Loucy (cell line): ENCODE measurements at regions not wholly inside any gene's neighbourhood (a gene's known extent, or its start where the extent isn't known, plus 50 kb on each side); places are given as distances from the start of the nearest gene placed in this dataset.

Experiments
- H2AFZ ChIP-seq: fragments of 200-600 bp; sonication (generic); 2 replicates; pipeline ENCODE4 v1.6.0; 2016; ENCODE audit warnings: antibody characterized with exemption, mild to moderate bottlenecking, low read length, moderate library complexity
- H3F3A ChIP-seq: fragments of 200-600 bp; 2 replicates; pipeline ENCODE4 v1.6.0; 2016; ENCODE audit warnings: antibody characterized with exemption, low read depth, mild to moderate bottlenecking
- H3K27me3 ChIP-seq: fragments of 200-600 bp; sonication (generic); 2 replicates; pipeline ENCODE4 v1.6.1; 2014; ENCODE audit warnings: low read length, mild to moderate bottlenecking; ENCODE audit not compliant: insufficient read depth, poor library complexity, severe bottlenecking
- H3K36me3 ChIP-seq: fragments of 200-600 bp; sonication (generic); 2 replicates; pipeline ENCODE4 v1.6.1; 2016; ENCODE audit warnings: low read length; ENCODE audit not compliant: insufficient read depth
- H3K4me1 ChIP-seq: fragments of 200-600 bp; sonication (generic); 2 replicates; pipeline ENCODE4 v1.5.1; 2014; ENCODE audit warnings: low read length, mild to moderate bottlenecking; ENCODE audit not compliant: insufficient read depth, poor library complexity, severe bottlenecking
- H3K4me2 ChIP-seq: fragments of 200-600 bp; sonication (generic); 2 replicates; pipeline ENCODE4 v1.6.0; 2014; ENCODE audit warnings: antibody characterized with exemption, low read length, low read depth, mild to moderate bottlenecking; ENCODE audit not compliant: poor library complexity, severe bottlenecking
- H3K4me3 ChIP-seq: fragments of 200-600 bp; sonication (generic); 2 replicates; pipeline ENCODE4 v1.5.1; 2014; ENCODE audit warnings: low read length, mild to moderate bottlenecking, mixed read lengths; ENCODE audit not compliant: poor library complexity, severe bottlenecking
- H3K79me2 ChIP-seq: fragments of 200-600 bp; sonication (generic); 2 replicates; pipeline ENCODE4 v1.6.1; 2014; ENCODE audit warnings: low read length; ENCODE audit not compliant: insufficient read depth
- H3K9ac ChIP-seq: fragments of 200-600 bp; sonication (generic); 2 replicates; pipeline ENCODE4 v1.6.0; 2014; ENCODE audit warnings: mild to moderate bottlenecking, low read depth, low read length, moderate library complexity; ENCODE audit not compliant: poor library complexity, severe bottlenecking
- H3K9me2 ChIP-seq: fragments of 200-600 bp; sonication (generic); replicated peaks from 2 replicates; pipeline ENCODE4 v1.6.1; 2016; ENCODE audit warnings: low read depth, low read length, mixed read lengths
- H3K9me3 ChIP-seq: fragments of 200-600 bp; sonication (generic); 2 replicates; pipeline ENCODE4 v1.6.1; 2014; ENCODE audit warnings: mild to moderate bottlenecking, antibody characterized with exemption, low read length, low read depth; ENCODE audit not compliant: insufficient read depth
- H4K20me1 ChIP-seq: fragments of 200-600 bp; sonication (generic); 2 replicates; pipeline ENCODE4 v1.6.0; 2014; ENCODE audit warnings: antibody characterized with exemption, low read length, mild to moderate bottlenecking; ENCODE audit not compliant: insufficient read depth, poor library complexity, severe bottlenecking
- EZH2phosphoT487 ChIP-seq: fragments of 200-600 bp; IDR thresholded peaks from 2 replicates; pipeline ENCODE4 v1.6.1; 2018; ENCODE audit warnings: antibody characterized with exemption, mild to moderate bottlenecking, moderate library complexity, borderline replicate concordance
- TF ChIP-seq, protein P1 (sequence below): fragments of 200-600 bp; sonication (generic); conservative IDR thresholded peaks from 2 replicates; pipeline ENCODE4 v1.5.1; 2014; ENCODE audit warnings: mild to moderate bottlenecking, antibody characterized with exemption, low read length

DNA sequence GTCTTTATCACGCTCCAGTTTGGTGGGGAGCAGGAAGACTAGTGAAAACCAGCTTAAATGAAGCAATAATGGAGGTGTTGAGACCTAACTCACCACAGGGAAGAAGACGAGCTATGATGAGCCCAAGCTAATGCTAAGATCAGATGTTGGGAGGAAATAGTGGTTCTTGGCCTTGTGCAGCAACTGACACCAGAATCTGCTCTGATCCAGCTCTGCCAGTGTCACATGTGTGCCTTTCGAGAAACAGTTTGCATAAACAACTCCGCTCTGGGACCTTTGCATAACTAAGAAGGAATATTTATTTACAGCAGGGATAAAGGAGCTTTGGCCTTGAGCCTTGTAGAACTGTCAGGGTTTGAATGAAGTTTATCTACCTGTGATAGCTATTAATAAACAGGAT is 369.4 kb upstream of the CCDC196 start:
- H3K27me3 ChIP-seq, result no peaks in the 10 kb centered on the region
- no peak overlapping the region for H3K9ac ChIP-seq
- no peaks in the 10 kb centered on the region; the same call in 1 of the 2 replicates for H3K9me3 ChIP-seq
- no peak overlapping the region for H3K4me2 ChIP-seq
- no peaks in the 10 kb centered on the region for H3K79me2 ChIP-seq
- no peaks in the 10 kb centered on the region for H3K36me3 ChIP-seq
- H3K4me3 ChIP-seq, result no peak overlapping the region
- H4K20me1 ChIP-seq, result no peaks in the 10 kb centered on the region
- H3K4me1 ChIP-seq, result no peaks in the 10 kb centered on the region
- H2AFZ ChIP-seq, result no peak overlapping the region
- no peaks in the 10 kb centered on the region for H3K9me2 ChIP-seq
- TF ChIP-seq, protein P1, sequence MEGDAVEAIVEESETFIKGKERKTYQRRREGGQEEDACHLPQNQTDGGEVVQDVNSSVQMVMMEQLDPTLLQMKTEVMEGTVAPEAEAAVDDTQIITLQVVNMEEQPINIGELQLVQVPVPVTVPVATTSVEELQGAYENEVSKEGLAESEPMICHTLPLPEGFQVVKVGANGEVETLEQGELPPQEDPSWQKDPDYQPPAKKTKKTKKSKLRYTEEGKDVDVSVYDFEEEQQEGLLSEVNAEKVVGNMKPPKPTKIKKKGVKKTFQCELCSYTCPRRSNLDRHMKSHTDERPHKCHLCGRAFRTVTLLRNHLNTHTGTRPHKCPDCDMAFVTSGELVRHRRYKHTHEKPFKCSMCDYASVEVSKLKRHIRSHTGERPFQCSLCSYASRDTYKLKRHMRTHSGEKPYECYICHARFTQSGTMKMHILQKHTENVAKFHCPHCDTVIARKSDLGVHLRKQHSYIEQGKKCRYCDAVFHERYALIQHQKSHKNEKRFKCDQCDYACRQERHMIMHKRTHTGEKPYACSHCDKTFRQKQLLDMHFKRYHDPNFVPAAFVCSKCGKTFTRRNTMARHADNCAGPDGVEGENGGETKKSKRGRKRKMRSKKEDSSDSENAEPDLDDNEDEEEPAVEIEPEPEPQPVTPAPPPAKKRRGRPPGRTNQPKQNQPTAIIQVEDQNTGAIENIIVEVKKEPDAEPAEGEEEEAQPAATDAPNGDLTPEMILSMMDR, result no peak
- TF ChIP-seq EZH2phosphoT487, result no peak
- H3F3A ChIP-seq, result no peaks in the 10 kb centered on the region

DNA sequence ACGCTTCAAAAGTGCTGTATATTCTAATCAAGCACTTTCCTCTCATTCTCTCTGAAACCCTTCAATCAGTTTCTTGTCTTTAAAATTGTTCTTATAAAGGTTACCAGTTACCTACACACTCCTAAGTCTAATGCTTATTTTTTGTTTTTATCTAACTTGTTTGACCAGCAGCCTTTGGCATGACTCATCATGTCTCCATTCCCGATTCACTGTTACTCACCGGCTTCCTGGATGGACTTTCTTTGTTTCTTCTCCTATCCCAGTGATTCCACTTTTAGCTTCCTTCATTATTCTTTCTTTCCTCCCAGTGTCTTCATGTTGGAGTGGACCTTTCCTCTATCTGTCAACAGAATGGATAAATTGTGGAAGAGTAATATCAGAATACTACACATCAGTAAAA is 368.6 kb upstream of the CCDC196 start:
- Histone ChIP-seq H3K9me3 (no peaks in the 10 kb centered on the region; the same call in 1 of the 2 replicates), H4K20me1 (no peaks in the 10 kb centered on the region), H3K4me3 (no peak overlapping the region), H3K79me2 (no peaks in the 10 kb centered on the region), H3K4me2 (no peak overlapping the region), H3K9me2 (no peaks in the 10 kb centered on the region), H2AFZ (no peak overlapping the region), H3K27me3 (no peaks in the 10 kb centered on the region), H3F3A (no peaks in the 10 kb centered on the region), H3K4me1 (no peaks in the 10 kb centered on the region), H3K36me3 (no peaks in the 10 kb centered on the region), H3K9ac (no peak overlapping the region)
- TF ChIP-seq, protein P1, result no peak
- no peak for TF ChIP-seq EZH2phosphoT487

DNA sequence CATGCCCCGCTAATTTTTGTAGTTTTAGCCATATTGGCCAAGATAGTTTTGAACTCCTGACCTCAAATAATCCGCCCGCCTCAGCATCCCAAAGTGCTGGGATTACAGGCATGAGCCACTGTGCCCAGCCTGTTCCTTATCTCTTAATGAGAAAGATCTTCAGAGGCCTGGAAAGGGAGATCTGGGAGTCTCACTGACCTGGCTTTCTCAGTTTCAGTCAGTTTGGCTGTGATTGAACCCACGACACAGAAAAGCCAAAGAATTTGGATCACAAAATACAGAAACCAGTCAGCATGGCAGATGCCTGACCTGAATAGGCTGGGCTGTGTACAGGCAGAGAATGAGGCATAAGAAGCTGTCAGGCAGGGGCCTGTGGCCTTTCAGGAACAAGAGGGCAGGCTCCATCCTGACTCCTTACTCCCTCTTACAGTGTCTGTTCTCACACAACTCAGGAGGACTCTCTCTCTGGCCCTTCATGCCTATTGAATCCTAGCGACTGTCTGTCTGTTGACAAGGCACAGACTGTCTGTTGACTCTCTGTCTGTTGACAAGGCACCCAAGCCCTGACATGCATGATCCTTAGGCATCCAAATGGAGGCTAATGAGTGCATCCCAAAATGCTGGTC is 366.5 kb upstream of the CCDC196 start:
- Histone ChIP-seq H3K9ac (no peak overlapping the region), H3K4me1 (no peaks in the 10 kb centered on the region), H3K79me2 (no peaks in the 10 kb centered on the region), H3F3A (no peaks in the 10 kb centered on the region), H3K27me3 (no peaks in the 10 kb centered on the region), H3K4me2 (no peak overlapping the region), H3K36me3 (no peaks in the 10 kb centered on the region), H3K9me2 (no peaks in the 10 kb centered on the region), H3K9me3 (no peaks in the 10 kb centered on the region; the same call in 1 of the 2 replicates), H2AFZ (no peak overlapping the region), H3K4me3 (no peak overlapping the region), H4K20me1 (no peaks in the 10 kb centered on the region)
- no peak for TF ChIP-seq EZH2phosphoT487
- TF ChIP-seq, protein P1, result no peak
